Spleen (tissue), 11 donors: ENCODE measurements at regions not wholly inside any gene's neighbourhood (a gene's known extent, or its start where the extent isn't known, plus 50 kb on each side); places are given as distances from the start of the nearest gene placed in this dataset.

ENCODE experiments used
- DNase-seq: peaks from one replicate; pipeline ENCODE4 v3.0.0-alpha.2; 2020
- H3K27ac ChIP-seq, 8 donors: fragments of 200-600 bp; sonication (generic) in 7 of 8; 1 replicate in 4 of 8; 2 replicates in 4 of 8; pipeline versions ENCODE4 v1.5.0 to v1.8.0; 2016 to 2021; ENCODE audit warnings: inconsistent platforms in 4 of 8, mild to moderate bottlenecking in 4 of 8, moderate library complexity in 1 of 8
- H3K27me3 ChIP-seq, 7 donors: fragments of 200-600 bp; sonication (generic) in 6 of 7; replicated peaks in 1 of 7; 1 replicate in 4 of 7; 2 replicates in 3 of 7; pipeline versions ENCODE4 v1.5.0 to v1.8.0; 2016 to 2021; ENCODE audit warnings: inconsistent platforms in 3 of 7, mild to moderate bottlenecking in 1 of 7
- H3K36me3 ChIP-seq, 6 donors: fragments of 200-600 bp; sonication (generic) in 5 of 6; 1 replicate in 4 of 6; 2 replicates in 2 of 6; pipeline versions ENCODE4 v1.5.0 to v1.8.0; 2016 to 2021; ENCODE audit warnings: inconsistent platforms in 2 of 6
- H3K4me1 ChIP-seq, 6 donors: fragments of 200-600 bp; sonication (generic) in 5 of 6; 1 replicate in 3 of 6; 2 replicates in 3 of 6; pipeline versions ENCODE4 v1.5.0 to v1.8.0; 2016 to 2021; ENCODE audit warnings: inconsistent platforms in 3 of 6
- H3K4me3 ChIP-seq, 8 donors: fragments of 200-600 bp; sonication (generic) in 7 of 8; 1 replicate in 4 of 8; 2 replicates in 4 of 8; pipeline versions ENCODE4 v1.5.0 to v1.8.0; 2016 to 2021; ENCODE audit warnings: inconsistent platforms in 4 of 8, mild to moderate bottlenecking in 4 of 8, moderate library complexity in 2 of 8
- H3K9me3 ChIP-seq, 8 donors: fragments of 200-600 bp; sonication (generic) in 7 of 8; 1 replicate in 4 of 8; 2 replicates in 4 of 8; pipeline versions ENCODE4 v1.5.0 to v1.8.0; 2016 to 2021; ENCODE audit warnings: inconsistent platforms in 4 of 8
- POLR2A ChIP-seq, 3 donors: fragments of 450-650 bp; IDR thresholded peaks; one replicate each; pipeline ENCODE4 v1.5.1; 2017; ENCODE audit warnings: antibody characterized with exemption in 3 of 3, mild to moderate bottlenecking in 1 of 3
- POLR2AphosphoS5 ChIP-seq, 3 donors: sonication (generic); formaldehyde crosslinking; IDR thresholded peaks; one replicate each; pipeline ENCODE4 v1.5.1; 2017; ENCODE audit warnings: antibody characterized with exemption in 3 of 3
- WGBS, 5 donors: extraction: QIAGEN DNeasy Blood & Tissue Kit in 3 of 5; methylation state at CpG; one replicate each; pipeline versions ENCODE4 v1.1.5 to v1.1.7; 2013 to 2018; 5-methylcytosine and 5-hydroxymethylcytosine counted together
- intact Hi-C: fragments of 100-400 bp; cut with DNase I; formaldehyde crosslinking; loops from one replicate; pipeline ENCODE4 v1.15.0; 2023; ENCODE audit warnings: low total_unique reads
- TF ChIP-seq, protein P1 (sequence below), 11 experiments: fragments of 200-600 bp in 7 of 11; fragments of 450-650 bp in 4 of 11; sonication (generic) in 4 of 11; IDR thresholded peaks in 8 of 11; conservative IDR thresholded peaks in 3 of 11; 1 replicate in 7 of 11; 2 replicates in 4 of 11; pipeline versions ENCODE4 v1.4.0 to v1.8.0; 2016 to 2021; ENCODE audit warnings: antibody characterized with exemption in 11 of 11, inconsistent platforms in 4 of 11, mild to moderate bottlenecking in 1 of 11
- donor health status: healthy with polysubstance abuse.
- donor health status: DM: no; HTN: no; CAD: no; lungs with moderate emphysema.
- donor health status: DM: no; HTN: no; CAD: no.
- donor health status: Bipolar disorder and iron deficiency.
- donor health status: healthy.
- donor health status: DM: no; HTN: no; CAD: no.
- donor health status: DM: yes; HTN: yes; CAD: no.

DNA sequence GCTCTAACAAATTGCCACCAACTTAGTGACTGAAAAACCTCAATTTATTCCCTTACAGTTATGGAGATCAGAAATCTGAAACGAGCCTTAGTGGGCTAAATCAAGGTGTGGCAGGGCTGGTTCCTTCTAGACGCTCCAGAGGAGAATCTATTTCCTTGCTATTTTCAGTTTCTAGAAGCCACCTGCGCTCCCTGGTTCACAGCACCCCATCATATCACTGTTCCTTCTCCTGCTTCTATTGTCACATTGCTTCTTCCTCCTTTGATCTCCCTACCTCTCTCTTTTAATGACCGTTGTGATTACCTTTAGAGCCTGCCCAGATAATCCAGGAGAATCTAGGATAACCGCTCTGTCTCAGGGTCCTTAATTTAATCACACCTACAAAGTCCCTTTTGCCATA, 596.6 kb downstream of the PLCL1 start:
- Histone ChIP-seq H3K4me1 (no peaks in the 10 kb centered on the region), H3K27me3 (no peaks in the 10 kb centered on the region), H3K9me3 (no peaks in the 10 kb centered on the region), H3K27ac (no peak overlapping the region), H3K36me3 (no peaks in the 10 kb centered on the region), H3K4me3 (no peak overlapping the region)
- TF ChIP-seq POLR2A (IDR thresholded peaks at IDR 0.05) = no peak
- TF ChIP-seq, protein P1, sequence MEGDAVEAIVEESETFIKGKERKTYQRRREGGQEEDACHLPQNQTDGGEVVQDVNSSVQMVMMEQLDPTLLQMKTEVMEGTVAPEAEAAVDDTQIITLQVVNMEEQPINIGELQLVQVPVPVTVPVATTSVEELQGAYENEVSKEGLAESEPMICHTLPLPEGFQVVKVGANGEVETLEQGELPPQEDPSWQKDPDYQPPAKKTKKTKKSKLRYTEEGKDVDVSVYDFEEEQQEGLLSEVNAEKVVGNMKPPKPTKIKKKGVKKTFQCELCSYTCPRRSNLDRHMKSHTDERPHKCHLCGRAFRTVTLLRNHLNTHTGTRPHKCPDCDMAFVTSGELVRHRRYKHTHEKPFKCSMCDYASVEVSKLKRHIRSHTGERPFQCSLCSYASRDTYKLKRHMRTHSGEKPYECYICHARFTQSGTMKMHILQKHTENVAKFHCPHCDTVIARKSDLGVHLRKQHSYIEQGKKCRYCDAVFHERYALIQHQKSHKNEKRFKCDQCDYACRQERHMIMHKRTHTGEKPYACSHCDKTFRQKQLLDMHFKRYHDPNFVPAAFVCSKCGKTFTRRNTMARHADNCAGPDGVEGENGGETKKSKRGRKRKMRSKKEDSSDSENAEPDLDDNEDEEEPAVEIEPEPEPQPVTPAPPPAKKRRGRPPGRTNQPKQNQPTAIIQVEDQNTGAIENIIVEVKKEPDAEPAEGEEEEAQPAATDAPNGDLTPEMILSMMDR (IDR thresholded peaks at IDR 0.05 in 8 of 11, conservative IDR thresholded peaks at IDR 0.05 in 3 of 11) = no peak
- no peak for TF ChIP-seq POLR2AphosphoS5 (IDR thresholded peaks at IDR 0.05)
- WGBS, 5 donors = 55 to 66% (median 56%) methylated on average over 5 of the region's 5 CpGs
- DNase-seq = no peak
- intact Hi-C loops = no loop called here

DNA sequence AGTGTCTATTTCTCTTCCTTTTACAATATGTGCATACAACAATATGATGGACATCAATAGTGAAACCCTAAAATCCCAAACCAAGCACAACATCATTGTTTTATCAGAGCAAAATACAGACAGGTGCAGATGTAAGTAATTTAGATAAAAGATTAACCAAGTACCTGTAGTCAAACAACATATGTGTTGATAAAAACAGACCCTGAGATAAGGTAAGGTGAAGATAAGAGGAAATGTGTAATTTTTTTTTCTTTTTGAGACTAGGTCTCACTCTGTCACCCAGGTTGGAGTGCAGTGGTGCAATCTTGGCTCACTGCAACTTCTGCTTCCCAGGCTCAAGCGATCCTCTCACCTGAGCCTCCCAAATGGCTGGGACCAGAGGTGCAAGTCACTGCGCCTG, 589.8 kb downstream of the PLCL1 start:
- Histone ChIP-seq H3K27ac (no peak overlapping the region), H3K36me3 (no peaks in the 10 kb centered on the region), H3K27me3 (no peaks in the 10 kb centered on the region), H3K4me3 (no peak overlapping the region), H3K4me1 (no peaks in the 10 kb centered on the region), H3K9me3 (no peaks in the 10 kb centered on the region)
- TF ChIP-seq, protein P1 (IDR thresholded peaks at IDR 0.05 in 8 of 11, conservative IDR thresholded peaks at IDR 0.05 in 3 of 11) = no peak
- no peak for TF ChIP-seq POLR2AphosphoS5 (IDR thresholded peaks at IDR 0.05)
- TF ChIP-seq POLR2A (IDR thresholded peaks at IDR 0.05) = no peak
- no peak for DNase-seq
- WGBS, 5 donors = 70 to 96% (median 92%) methylated on average over 2 of the region's 2 CpGs
- intact Hi-C loops = no loop called here

DNA sequence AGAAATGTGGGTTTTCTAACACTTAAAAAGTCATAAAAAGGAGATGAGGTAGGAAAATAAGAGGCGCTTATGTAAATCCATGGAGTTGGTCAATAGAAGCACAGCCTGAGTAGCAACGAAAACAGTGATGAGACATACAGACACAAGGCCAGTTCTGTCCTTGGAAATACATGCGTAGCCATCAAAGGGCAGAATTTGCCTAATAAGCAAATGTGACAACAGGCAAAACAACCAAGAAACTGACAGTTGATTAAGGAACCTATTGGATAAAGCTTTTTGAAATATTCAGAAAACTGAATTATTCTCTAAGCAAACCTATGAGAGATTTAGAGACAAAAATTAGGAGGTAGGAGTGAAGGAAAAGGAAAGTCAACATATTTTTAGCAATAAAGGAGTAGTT, 586.3 kb downstream of the PLCL1 start:
- Histone ChIP-seq H3K36me3 (no peaks in the 10 kb centered on the region), H3K4me3 (no peak overlapping the region), H3K27me3 (no peaks in the 10 kb centered on the region), H3K27ac (no peak overlapping the region), H3K4me1 (no peaks in the 10 kb centered on the region), H3K9me3 (no peaks in the 10 kb centered on the region)
- intact Hi-C loops = no loop called here
- no peak for TF ChIP-seq POLR2A (IDR thresholded peaks at IDR 0.05)
- TF ChIP-seq, protein P1 (IDR thresholded peaks at IDR 0.05 in 8 of 11, conservative IDR thresholded peaks at IDR 0.05 in 3 of 11) = no peak
- no peak for TF ChIP-seq POLR2AphosphoS5 (IDR thresholded peaks at IDR 0.05)
- DNase-seq = no peak
- 86 to 91% (median 87%) methylated on average over 3 of the region's 3 CpGs for WGBS, 5 donors

DNA sequence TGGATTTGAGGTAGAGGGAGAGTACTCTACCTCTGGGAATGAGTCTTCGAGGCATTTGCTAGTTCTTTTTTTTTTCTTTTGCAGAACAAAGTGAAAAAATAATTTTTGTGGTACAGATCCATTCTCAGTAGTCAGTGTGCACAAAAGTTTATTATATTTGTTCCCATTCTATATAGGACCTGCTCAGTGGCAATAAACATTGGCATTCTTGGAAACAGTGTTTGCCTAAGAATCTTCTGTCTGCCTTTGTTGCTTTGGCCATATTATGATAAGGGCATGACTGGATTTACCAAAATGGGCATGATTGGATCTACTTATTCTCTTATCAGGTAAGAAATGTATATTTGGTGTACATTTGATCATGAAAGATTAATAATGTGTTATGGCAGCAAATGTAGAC, 583.3 kb downstream of the PLCL1 start:
- H3K9me3 ChIP-seq = no peaks in the 10 kb centered on the region
- H3K27me3 ChIP-seq = no peaks in the 10 kb centered on the region
- WGBS, 5 donors = 0 to 2% (median 0%) methylated on average over 1 of the region's 1 CpG
- H3K4me1 ChIP-seq = no peaks in the 10 kb centered on the region
- no peaks in the 10 kb centered on the region for H3K36me3 ChIP-seq
- no peak for TF ChIP-seq POLR2A (IDR thresholded peaks at IDR 0.05)
- no peak overlapping the region for H3K4me3 ChIP-seq
- intact Hi-C loops = no loop called here
- H3K27ac ChIP-seq = no peak overlapping the region
- DNase-seq = no peak

DNA sequence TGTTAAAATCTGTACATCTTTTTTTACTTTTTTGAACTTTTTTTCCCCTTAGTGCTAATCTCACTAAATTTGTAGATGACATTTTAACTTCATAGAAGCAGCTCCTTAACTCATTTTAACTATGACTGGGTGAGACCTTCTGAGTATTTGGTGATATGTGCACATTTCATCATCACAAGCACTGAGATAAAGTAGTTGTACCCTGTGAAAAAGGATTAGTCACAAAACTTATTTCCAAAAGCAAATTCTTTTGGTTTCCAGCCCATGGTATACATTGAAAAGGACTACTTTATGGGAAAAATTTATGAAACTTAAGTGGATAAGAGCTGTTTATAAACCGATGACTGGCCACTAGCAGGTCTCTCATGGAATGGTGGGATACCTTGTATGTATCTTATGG, 581.5 kb downstream of the PLCL1 start:
- H3K4me3 ChIP-seq = no peak overlapping the region
- no peaks in the 10 kb centered on the region for H3K36me3 ChIP-seq
- no peaks in the 10 kb centered on the region for H3K9me3 ChIP-seq
- intact Hi-C loops = no loop called here
- no peak overlapping the region for H3K27ac ChIP-seq
- TF ChIP-seq POLR2AphosphoS5 (IDR thresholded peaks at IDR 0.05) (no peak), POLR2A (IDR thresholded peaks at IDR 0.05) (no peak)
- TF ChIP-seq, protein P1 (IDR thresholded peaks at IDR 0.05 in 8 of 11, conservative IDR thresholded peaks at IDR 0.05 in 3 of 11) = no peak
- no peaks in the 10 kb centered on the region for H3K27me3 ChIP-seq
- DNase-seq = no peak
- H3K4me1 ChIP-seq = no peaks in the 10 kb centered on the region
- 86 to 94% (median 91%) methylated on average over 1 of the region's 1 CpG for WGBS, 5 donors
